ENCODE measurements at regions not wholly inside any gene's neighbourhood (a gene's known extent, or its start where the extent isn't known, plus 50 kb on each side); places are given as distances from the start of the nearest gene placed in this dataset.

DNA sequence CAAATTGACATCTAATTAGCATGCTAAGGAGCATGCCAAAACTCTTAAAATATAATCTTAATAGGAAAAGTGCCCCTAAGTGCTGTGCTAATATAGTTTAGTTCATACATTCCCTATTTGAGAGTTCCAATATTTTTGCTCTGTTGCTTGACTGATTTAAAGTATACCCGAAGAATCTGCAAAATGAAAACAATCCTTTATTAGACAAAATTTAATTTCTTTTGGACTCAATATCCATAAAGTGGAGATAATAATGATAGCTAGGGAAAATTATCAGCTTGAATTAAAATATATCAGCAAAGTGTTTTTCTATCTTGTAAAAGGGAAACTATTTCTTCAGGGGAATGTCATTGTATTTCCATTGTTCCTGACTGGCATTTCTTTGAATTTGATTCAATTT is 196.0 kb upstream of the NPY2R start:
- no peak overlapping the region for H3K4me3 ChIP-seq
- H3K27ac ChIP-seq, result no peak overlapping the region
- H3K9me3 ChIP-seq, result no peaks in the 10 kb centered on the region
- no peaks in the 10 kb centered on the region for H3K4me1 ChIP-seq
- intact Hi-C loops (cut with DNase I), result no loop called here
- ATAC-seq, result no peak
- DNase-seq, result no peak
- WGBS, 2 donors, result 62 to 64% methylated on average over 1 of the region's 1 CpG
- H3K27me3 ChIP-seq, result no peaks in the 10 kb centered on the region
- H3K36me3 ChIP-seq (replicated peaks in 1 of 2; ENCODE audit: insufficient read depth in 1 of 2, low read depth in 2 of 2), result no peaks in the 10 kb centered on the region
- TF ChIP-seq, protein P1, sequence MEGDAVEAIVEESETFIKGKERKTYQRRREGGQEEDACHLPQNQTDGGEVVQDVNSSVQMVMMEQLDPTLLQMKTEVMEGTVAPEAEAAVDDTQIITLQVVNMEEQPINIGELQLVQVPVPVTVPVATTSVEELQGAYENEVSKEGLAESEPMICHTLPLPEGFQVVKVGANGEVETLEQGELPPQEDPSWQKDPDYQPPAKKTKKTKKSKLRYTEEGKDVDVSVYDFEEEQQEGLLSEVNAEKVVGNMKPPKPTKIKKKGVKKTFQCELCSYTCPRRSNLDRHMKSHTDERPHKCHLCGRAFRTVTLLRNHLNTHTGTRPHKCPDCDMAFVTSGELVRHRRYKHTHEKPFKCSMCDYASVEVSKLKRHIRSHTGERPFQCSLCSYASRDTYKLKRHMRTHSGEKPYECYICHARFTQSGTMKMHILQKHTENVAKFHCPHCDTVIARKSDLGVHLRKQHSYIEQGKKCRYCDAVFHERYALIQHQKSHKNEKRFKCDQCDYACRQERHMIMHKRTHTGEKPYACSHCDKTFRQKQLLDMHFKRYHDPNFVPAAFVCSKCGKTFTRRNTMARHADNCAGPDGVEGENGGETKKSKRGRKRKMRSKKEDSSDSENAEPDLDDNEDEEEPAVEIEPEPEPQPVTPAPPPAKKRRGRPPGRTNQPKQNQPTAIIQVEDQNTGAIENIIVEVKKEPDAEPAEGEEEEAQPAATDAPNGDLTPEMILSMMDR (IDR thresholded peaks at IDR 0.05), result no peak
- no peak for TF ChIP-seq POLR2A (IDR thresholded peaks at IDR 0.05)

GRCh38 chr4:155017426-155017825 is 191.0 kb upstream of the NPY2R start:
- no peak for DNase-seq
- no peak for ATAC-seq
- intact Hi-C loops (cut with DNase I), result no loop called here
- TF ChIP-seq, protein P1 (IDR thresholded peaks at IDR 0.05), result no peak
- TF ChIP-seq POLR2A (IDR thresholded peaks at IDR 0.05), result no peak
- Histone ChIP-seq H3K36me3 (replicated peaks in 1 of 2; ENCODE audit: insufficient read depth in 1 of 2, low read depth in 2 of 2) (no peaks in the 10 kb centered on the region), H3K27ac (no peak overlapping the region), H3K4me3 (no peak overlapping the region), H3K27me3 (no peaks in the 10 kb centered on the region), H3K9me3 (no peaks in the 10 kb centered on the region), H3K4me1 (no peaks in the 10 kb centered on the region)

DNA sequence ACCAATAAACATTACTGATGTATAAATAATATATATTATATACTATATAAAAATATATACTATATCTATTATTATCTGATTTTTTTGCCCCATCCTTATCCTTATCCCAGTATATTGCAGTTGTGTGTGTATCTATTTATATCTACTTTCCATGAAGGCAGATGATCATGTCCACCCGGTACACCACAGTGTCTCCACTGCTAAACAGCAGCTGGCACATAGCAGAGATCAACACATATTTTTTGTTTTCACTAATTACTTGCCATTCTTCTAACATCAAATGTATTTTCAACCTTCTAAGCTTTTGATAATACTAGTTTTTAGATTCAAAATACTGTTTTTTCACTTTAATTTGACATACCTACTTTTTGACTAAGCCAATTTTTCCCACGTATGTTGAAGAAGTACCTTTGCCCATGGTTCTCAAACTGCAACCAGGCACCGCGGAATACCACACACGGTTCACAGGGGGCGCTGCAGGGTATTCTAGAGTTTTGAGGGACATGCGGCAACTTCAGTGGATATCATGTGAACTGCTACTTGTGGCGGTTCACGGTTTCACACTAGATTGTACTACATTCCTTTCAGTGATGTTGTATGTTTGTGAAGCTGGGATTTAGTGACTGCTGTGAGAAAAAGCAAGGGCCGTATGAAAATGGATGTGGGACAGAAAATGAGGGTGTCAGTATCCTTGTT is 182.5 kb upstream of the NPY2R start:
- no peaks in the 10 kb centered on the region for H3K9me3 ChIP-seq
- H3K27me3 ChIP-seq, result no peaks in the 10 kb centered on the region
- no peaks in the 10 kb centered on the region for H3K36me3 ChIP-seq (replicated peaks in 1 of 2; ENCODE audit: insufficient read depth in 1 of 2, low read depth in 2 of 2)
- intact Hi-C loops (cut with DNase I), result no loop called here
- peak; percentile 92 for ATAC-seq
- 12 to 18% methylated on average over 10 of the region's 10 CpGs for WGBS, 2 donors
- no peak overlapping the region for H3K27ac ChIP-seq
- no peaks in the 10 kb centered on the region for H3K4me1 ChIP-seq
- TF ChIP-seq, protein P1 (IDR thresholded peaks at IDR 0.05), result peak; percentile 38 to 82 (median 53)
- TF ChIP-seq POLR2A (IDR thresholded peaks at IDR 0.05), result no peak
- no peak overlapping the region for H3K4me3 ChIP-seq
- peak; percentile 36 to 82 (median 78) for DNase-seq

- ATAC-seq (no peak), DNase-seq (no peak)
- no peak overlapping the region for H3K4me3 ChIP-seq
- H3K36me3 ChIP-seq (replicated peaks in 1 of 2; ENCODE audit: insufficient read depth in 1 of 2, low read depth in 2 of 2), result no peaks in the 10 kb centered on the region
- H3K9me3 ChIP-seq, result no peaks in the 10 kb centered on the region
- H3K4me1 ChIP-seq, result no peaks in the 10 kb centered on the region
- 60 to 67% methylated on average over 6 of the region's 6 CpGs for WGBS, 2 donors
- no peaks in the 10 kb centered on the region for H3K27me3 ChIP-seq
- TF ChIP-seq POLR2A (IDR thresholded peaks at IDR 0.05), result no peak
- TF ChIP-seq, protein P1 (IDR thresholded peaks at IDR 0.05), result no peak
- no peak overlapping the region for H3K27ac ChIP-seq
- intact Hi-C loops (cut with DNase I), result no loop called here
These were observed 181.7 kb upstream of the NPY2R start for GRCh38 chr4:155026715-155027114.
